ENCODE measurements at regions not wholly inside any gene's neighbourhood (a gene's known extent, or its start where the extent isn't known, plus 50 kb on each side); places are given as distances from the start of the nearest gene placed in this dataset.

GRCh38 chr17:13263746-13264145 lies 245.9 kb upstream of the ELAC2 start (continued):
- no peak for TF ChIP-seq REST (IDR thresholded peaks at IDR 0.05; ENCODE audit: unreplicated experiment)

GRCh38 chr17:13256545-13256944 lies 238.7 kb upstream of the ELAC2 start:
- no peak overlapping the region for H3K4me3 Mint-ChIP-seq

GRCh38 chr17:13253733-13254410 lies 236.0 kb upstream of the ELAC2 start:
- Mint-ChIP-seq H3K27me3 (ENCODE audit: insufficient read depth, low read depth, poor library complexity) (no peaks in the 10 kb centered on the region), H3K36me3 (ENCODE audit: low read depth) (no peaks in the 10 kb centered on the region), H3K27ac (no peak overlapping the region), H3K4me3 (no peak overlapping the region), H3K9me3 (peaks cover 5% of the 10 kb centered on the region; the same call in 1 of the 3 replicates), H3K4me1 (no peaks in the 10 kb centered on the region; the same call in 1 of the 3 replicates)
- H3K36me3 ChIP-seq (ENCODE audit: insufficient read depth): no peaks in the 10 kb centered on the region
- H3K79me2 ChIP-seq (replicated peaks; ENCODE audit: insufficient read depth): no peaks in the 10 kb centered on the region
- no peaks in the 10 kb centered on the region for H3K27me3 ChIP-seq (ENCODE audit: insufficient read depth)
- H3K9me2 ChIP-seq (ENCODE audit: insufficient read depth): no peaks in the 10 kb centered on the region; the same call in 1 of the 2 replicates
- H3K4me2 ChIP-seq: no peak overlapping the region
- no peaks in the 10 kb centered on the region for H3F3A ChIP-seq (replicated peaks; ENCODE audit: low read depth)
- no peaks in the 10 kb centered on the region for H3K4me1 ChIP-seq (ENCODE audit: insufficient read depth)
- DNase-seq (ENCODE audit: low spot score): no peak
- no peak overlapping the region for H3K27ac ChIP-seq (ENCODE audit: low read depth)
- ATAC-seq: no peak
- H4K20me1 ChIP-seq (replicated peaks; ENCODE audit: insufficient read depth): no peaks in the 10 kb centered on the region
- TF ChIP-seq STAT1 (IDR thresholded peaks at IDR 0.05; ENCODE audit: unreplicated experiment) (no peak), JUNB (IDR thresholded peaks at IDR 0.05; ENCODE audit: unreplicated experiment) (no peak), ETS1 (IDR thresholded peaks at IDR 0.05) (no peak), EZH2 (IDR thresholded peaks at IDR 0.05; ENCODE audit: low read depth, unreplicated experiment) (no peak), NANOG (IDR thresholded peaks at IDR 0.05; ENCODE audit: borderline replicate concordance) (no peak)
- no peak overlapping the region for H3K4me3 ChIP-seq
- no peak overlapping the region; the same call in 1 of the 2 replicates for H2AFZ ChIP-seq

More at GRCh38 chr17:13256545-13256944, 238.7 kb upstream of the ELAC2 start:
- Histone ChIP-seq H3K9me2 (ENCODE audit: insufficient read depth) (no peaks in the 10 kb centered on the region; the same call in 1 of the 2 replicates), H3K4me3 (no peak overlapping the region), H3F3A (replicated peaks; ENCODE audit: low read depth) (no peaks in the 10 kb centered on the region), H2AFZ (no peak overlapping the region), H3K4me2 (no peak overlapping the region), H3K27ac (ENCODE audit: low read depth) (no peak overlapping the region), H3K36me3 (ENCODE audit: insufficient read depth) (no peaks in the 10 kb centered on the region), H4K20me1 (replicated peaks; ENCODE audit: insufficient read depth) (no peaks in the 10 kb centered on the region), H3K79me2 (replicated peaks; ENCODE audit: insufficient read depth) (no peaks in the 10 kb centered on the region), H3K4me1 (ENCODE audit: insufficient read depth) (no peaks in the 10 kb centered on the region), H3K27me3 (ENCODE audit: insufficient read depth) (no peaks in the 10 kb centered on the region)
- H3K36me3 Mint-ChIP-seq (ENCODE audit: low read depth): no peaks in the 10 kb centered on the region
- TF ChIP-seq CREB1 (CRISPR knock-in tag; IDR thresholded peaks at IDR 0.05; ENCODE audit: low read depth) (no peak), CTCF (conservative IDR thresholded peaks at IDR 0.05; ENCODE audit: low read depth in 2 of 2) (peak; percentile 12 to 20; a peak in 1 of 4 replicates)
- peaks cover 4% of the 10 kb centered on the region for H3K27me3 Mint-ChIP-seq (ENCODE audit: insufficient read depth, low read depth, poor library complexity)
- no peaks in the 10 kb centered on the region; the same call in 1 of the 3 replicates for H3K4me1 Mint-ChIP-seq
- no peak overlapping the region for H3K27ac Mint-ChIP-seq
- ATAC-seq: no peak
- peak; percentile 10 for DNase-seq (ENCODE audit: low spot score)
- no peaks in the 10 kb centered on the region; the same call in 2 of the 3 replicates for H3K9me3 Mint-ChIP-seq
